ENCODE measurements at regions not wholly inside any gene's neighbourhood (a gene's known extent, or its start where the extent isn't known, plus 50 kb on each side); places are given as distances from the start of the nearest gene placed in this dataset.
"Not testable (repeated sequence)": the region's sequence is repeated elsewhere in the genome, so short reads cannot be mapped to it uniquely, and the experiment has no call there.

GRCh38 chr2:145807554-145807953 is 1287.6 kb upstream of the ZEB2 start:
- Mint-ChIP-seq H3K9me3 (no peaks in the 10 kb centered on the region), H3K36me3 (ENCODE audit: low read depth) (no peaks in the 10 kb centered on the region), H3K4me1 (no peaks in the 10 kb centered on the region), H3K27me3 (no peaks in the 10 kb centered on the region), H3K27ac (no peak overlapping the region), H3K4me3 (no peak overlapping the region)
- DNase-seq, result no peak
- ChIA-PET CTCF (no interaction called here), POLR2A (no interaction called here)

GRCh38 chr2:145806546-145806945 is 1286.6 kb upstream of the ZEB2 start:
- H3K9me3 Mint-ChIP-seq, result no peaks in the 10 kb centered on the region
- no peak overlapping the region for H3K4me3 Mint-ChIP-seq
- H3K36me3 Mint-ChIP-seq (ENCODE audit: low read depth), result no peaks in the 10 kb centered on the region
- H3K4me1 Mint-ChIP-seq, result no peaks in the 10 kb centered on the region
- no peak for DNase-seq
- POLR2A ChIA-PET, result no interaction called here
- CTCF ChIA-PET, result no interaction called here
- no peak overlapping the region for H3K27ac Mint-ChIP-seq
- no peaks in the 10 kb centered on the region for H3K27me3 Mint-ChIP-seq

- no peaks in the 10 kb centered on the region for H3K36me3 Mint-ChIP-seq (ENCODE audit: low read depth)
- H3K9me3 Mint-ChIP-seq, result no peaks in the 10 kb centered on the region
- H3K4me1 Mint-ChIP-seq, result no peaks in the 10 kb centered on the region
- no peak overlapping the region for H3K27ac Mint-ChIP-seq
- no peak overlapping the region for H3K4me3 Mint-ChIP-seq
- DNase-seq, result no peak
- CTCF ChIA-PET, result no interaction called here
- H3K27me3 Mint-ChIP-seq, result no peaks in the 10 kb centered on the region
- POLR2A ChIA-PET, result no interaction called here
Observed at GRCh38 chr2:145802133-145802532, 1282.2 kb upstream of the ZEB2 start.

GRCh38 chr2:145801210-145801609 is 1281.3 kb upstream of the ZEB2 start:
- no peak for DNase-seq
- Mint-ChIP-seq H3K27me3 (no peaks in the 10 kb centered on the region), H3K9me3 (no peaks in the 10 kb centered on the region), H3K4me3 (no peak overlapping the region), H3K4me1 (no peaks in the 10 kb centered on the region), H3K27ac (no peak overlapping the region), H3K36me3 (ENCODE audit: low read depth) (no peaks in the 10 kb centered on the region)
- CTCF ChIA-PET, result no interaction called here
- POLR2A ChIA-PET, result no interaction called here

- CTCF ChIA-PET, result no interaction called here
- H3K9me3 Mint-ChIP-seq, result no peaks in the 10 kb centered on the region
- no peaks in the 10 kb centered on the region for H3K36me3 Mint-ChIP-seq (ENCODE audit: low read depth)
- H3K27ac Mint-ChIP-seq, result no peak overlapping the region
- no peak overlapping the region for H3K4me3 Mint-ChIP-seq
- POLR2A ChIA-PET, result no interaction called here
- no peaks in the 10 kb centered on the region for H3K27me3 Mint-ChIP-seq
- H3K4me1 Mint-ChIP-seq, result no peaks in the 10 kb centered on the region
- no peak for DNase-seq
Observed at GRCh38 chr2:145800151-145801091, 1280.5 kb upstream of the ZEB2 start.

- H3K27ac Mint-ChIP-seq, result no peak overlapping the region
- no peaks in the 10 kb centered on the region for H3K27me3 Mint-ChIP-seq
- ChIA-PET CTCF (no interaction called here), POLR2A (no interaction called here)
- no peaks in the 10 kb centered on the region for H3K36me3 Mint-ChIP-seq (ENCODE audit: low read depth)
- no peaks in the 10 kb centered on the region for H3K4me1 Mint-ChIP-seq
- H3K9me3 Mint-ChIP-seq, result no peaks in the 10 kb centered on the region
- H3K4me3 Mint-ChIP-seq, result no peak overlapping the region
- no peak for DNase-seq
Observed at GRCh38 chr2:145799595-145800108, 1279.7 kb upstream of the ZEB2 start.

- Mint-ChIP-seq H3K27ac (no peak overlapping the region), H3K4me3 (no peak overlapping the region), H3K27me3 (no peaks in the 10 kb centered on the region), H3K9me3 (no peaks in the 10 kb centered on the region), H3K36me3 (ENCODE audit: low read depth) (no peaks in the 10 kb centered on the region), H3K4me1 (no peaks in the 10 kb centered on the region)
- POLR2A ChIA-PET, result no interaction called here
- DNase-seq, result no peak
- CTCF ChIA-PET, result no interaction called here
Observed at GRCh38 chr2:145798419-145798818, 1278.5 kb upstream of the ZEB2 start.

GRCh38 chr2:145797692-145798091 is 1277.8 kb upstream of the ZEB2 start:
- Mint-ChIP-seq H3K36me3 (ENCODE audit: low read depth) (no peaks in the 10 kb centered on the region), H3K27ac (no peak overlapping the region), H3K4me3 (no peak overlapping the region), H3K4me1 (no peaks in the 10 kb centered on the region), H3K27me3 (no peaks in the 10 kb centered on the region), H3K9me3 (no peaks in the 10 kb centered on the region)
- ChIA-PET POLR2A (no interaction called here), CTCF (no interaction called here)
- no peak for DNase-seq

- POLR2A ChIA-PET, result no interaction called here
- no peaks in the 10 kb centered on the region for H3K9me3 Mint-ChIP-seq
- no peaks in the 10 kb centered on the region for H3K4me1 Mint-ChIP-seq
- H3K4me3 Mint-ChIP-seq, result no peak overlapping the region
- CTCF ChIA-PET, result no interaction called here
- no peaks in the 10 kb centered on the region for H3K27me3 Mint-ChIP-seq
- no peak overlapping the region for H3K27ac Mint-ChIP-seq
- no peaks in the 10 kb centered on the region for H3K36me3 Mint-ChIP-seq (ENCODE audit: low read depth)
- no peak for DNase-seq
Observed at GRCh38 chr2:145792745-145793144, 1272.8 kb upstream of the ZEB2 start.

- H3K36me3 Mint-ChIP-seq (ENCODE audit: low read depth), result no peaks in the 10 kb centered on the region
- H3K27me3 Mint-ChIP-seq, result no peaks in the 10 kb centered on the region
- no peaks in the 10 kb centered on the region for H3K4me1 Mint-ChIP-seq
- H3K27ac Mint-ChIP-seq, result no peak overlapping the region
- H3K9me3 Mint-ChIP-seq, result peaks cover 7% of the 10 kb centered on the region
- ChIA-PET POLR2A (no interaction called here), CTCF (no interaction called here)
- no peak for DNase-seq
- H3K4me3 Mint-ChIP-seq, result no peak overlapping the region
Observed at GRCh38 chr2:145789636-145790035, 1269.7 kb upstream of the ZEB2 start.

- DNase-seq; H3K4me3 Mint-ChIP-seq; CTCF ChIA-PET; POLR2A ChIA-PET; H3K4me1 Mint-ChIP-seq; H3K27me3 Mint-ChIP-seq; H3K36me3 Mint-ChIP-seq (ENCODE audit: low read depth); H3K27ac Mint-ChIP-seq: not testable (repeated sequence)
- peaks cover 11% of the 10 kb centered on the region for H3K9me3 Mint-ChIP-seq
Observed at GRCh38 chr2:145787597-145788361, 1267.9 kb upstream of the ZEB2 start.

GRCh38 chr2:145782607-145783006 is 1262.7 kb upstream of the ZEB2 start:
- DNase-seq; H3K4me3 Mint-ChIP-seq; H3K4me1 Mint-ChIP-seq; H3K27me3 Mint-ChIP-seq; CTCF ChIA-PET; POLR2A ChIA-PET; H3K27ac Mint-ChIP-seq; H3K36me3 Mint-ChIP-seq (ENCODE audit: low read depth): not testable (repeated sequence)
- H3K9me3 Mint-ChIP-seq, result peaks cover 11% of the 10 kb centered on the region

GRCh38 chr2:145777914-145778313 is 1258.0 kb upstream of the ZEB2 start:
- Mint-ChIP-seq H3K4me3 (no peak overlapping the region), H3K27ac (no peak overlapping the region), H3K9me3 (no peaks in the 10 kb centered on the region), H3K4me1 (no peaks in the 10 kb centered on the region), H3K27me3 (no peaks in the 10 kb centered on the region), H3K36me3 (ENCODE audit: low read depth) (no peaks in the 10 kb centered on the region)
- DNase-seq, result no peak
- ChIA-PET POLR2A (no interaction called here), CTCF (no interaction called here)

- no peaks in the 10 kb centered on the region for H3K27me3 Mint-ChIP-seq
- ChIA-PET POLR2A (no interaction called here), CTCF (no interaction called here)
- no peaks in the 10 kb centered on the region for H3K9me3 Mint-ChIP-seq
- H3K36me3 Mint-ChIP-seq (ENCODE audit: low read depth), result no peaks in the 10 kb centered on the region
- H3K27ac Mint-ChIP-seq, result no peak overlapping the region
- DNase-seq, result no peak
- H3K4me3 Mint-ChIP-seq, result no peak overlapping the region
- no peaks in the 10 kb centered on the region for H3K4me1 Mint-ChIP-seq
Observed at GRCh38 chr2:145777297-145777696, 1257.4 kb upstream of the ZEB2 start.
